HCT116 (cell line): ENCODE measurements at regions not wholly inside any gene's neighbourhood (a gene's known extent, or its start where the extent isn't known, plus 50 kb on each side); places are given as distances from the start of the nearest gene placed in this dataset.

Source experiments
- ATAC-seq: fragments of 200-7000 bp; cut with Tn5 transposase; 2 replicates; pipeline ENCODE4 v1.9.1; 2020; ENCODE audit warnings: mild to moderate bottlenecking, moderate library complexity
- BruUV-seq: library from RNA; stranded (reverse); fragments of 400-500 nt; replicated peaks from 2 replicates; lab custom pipeline; 2021; lab: Mats Ljungman, UMichigan
- CTCF ChIA-PET: fragments of 300-600 bp; sonication (Branson Sonifier 250); formaldehyde crosslinking; loops from one replicate; lab custom pipeline; 2021; ENCODE audit warnings: antibody characterized with exemption; lab: Charles Lee
- POLR2A ChIA-PET: fragments of 300-600, 350-600 bp; sonication (Branson Sonifier 250); formaldehyde crosslinking; loops from one replicate; lab custom pipeline; 2021; ENCODE audit warnings: antibody characterized with exemption; lab: Charles Lee
- RAD21 ChIA-PET, 2 experiments: fragments of 300-600 bp; sonication (Branson Sonifier 250); formaldehyde crosslinking; loops; one replicate each; lab custom pipeline; 2023; ENCODE audit warnings: low total read pairs in 2 of 2; ENCODE audit not compliant: uncharacterized antibody in 2 of 2, unreplicated experiment in 2 of 2, low non-redundant PET in 1 of 2; lab: Charles Lee
- DNase-seq: peaks from one replicate; pipeline ENCODE4 v3.0.0-alpha.2; 2010; ENCODE audit warnings: low read depth, low spot score
- H2AFZ ChIP-seq: fragments of 200-600 bp; shearing (Covaris generic), sonication (generic); 2 replicates; pipeline ENCODE4 v1.6.1; 2017; ENCODE audit warnings: low read depth, mixed run types, mixed read lengths, antibody characterized with exemption, low read length; ENCODE audit not compliant: poor library complexity, severe bottlenecking
- H3K27ac ChIP-seq: 2 replicates; pipeline ENCODE4 v1.5.1; 2012; ENCODE audit warnings: low read depth, low read length
- H3K27me3 ChIP-seq: fragments of 200-600 bp; sonication (generic); 2 replicates; pipeline ENCODE4 v1.6.1; 2016; ENCODE audit warnings: mixed run types, low read length, mixed read lengths; ENCODE audit not compliant: insufficient read depth
- H3K36me3 ChIP-seq, 2 experiments: fragments of 200-500 bp in 1 of 2; fragments of 200-600 bp in 1 of 2; sonication (Bioruptor generic) in 1 of 2; sonication (generic) in 1 of 2; 2 replicates each; pipeline versions ENCODE4 v1.5.1 to v1.6.1; 2014 to 2016; ENCODE audit warnings: low read length in 2 of 2, inconsistent platforms in 1 of 2, mixed read lengths in 1 of 2, mixed run types in 1 of 2; ENCODE audit not compliant: insufficient read depth in 2 of 2, control insufficient read depth in 1 of 2
- H3K4me1 ChIP-seq, 2 experiments: fragments of 200-600 bp in 1 of 2; sonication (generic) in 1 of 2; 2 replicates each; pipeline versions ENCODE4 v1.5.1 to v1.6.1; 2012 to 2017; ENCODE audit warnings: low read length in 2 of 2, inconsistent platforms in 1 of 2, mild to moderate bottlenecking in 1 of 2, mixed read lengths in 1 of 2, mixed run types in 1 of 2, moderate library complexity in 1 of 2; ENCODE audit not compliant: insufficient read depth in 2 of 2, control insufficient read depth in 1 of 2
- H3K4me2 ChIP-seq: fragments of 200-600 bp; sonication (generic); 2 replicates; pipeline ENCODE4 v1.6.1; 2017; ENCODE audit warnings: mixed run types, low read length, mixed read lengths
- H3K4me3 ChIP-seq, 2 experiments: fragments of 200-600 bp in 1 of 2; sonication (generic) in 1 of 2; replicated peaks in 1 of 2; 2 replicates each; pipeline ENCODE4 v1.5.1; 2011 to 2016; ENCODE audit warnings: low read length in 2 of 2, control low read depth in 1 of 2, low read depth in 1 of 2, mild to moderate bottlenecking in 1 of 2, mixed read lengths in 1 of 2, mixed run types in 1 of 2
- H3K79me2 ChIP-seq: fragments of 200-600 bp; sonication (generic); 2 replicates; pipeline ENCODE4 v1.6.1; 2017; ENCODE audit warnings: mild to moderate bottlenecking, mixed run types, low read length, moderate library complexity, mixed read lengths; ENCODE audit not compliant: insufficient read depth
- H3K9ac ChIP-seq: fragments of 200-600 bp; sonication (generic); 2 replicates; pipeline ENCODE4 v1.6.1; 2016; ENCODE audit warnings: low read length, mixed read lengths
- H3K9me2 ChIP-seq: fragments of 200-600 bp; sonication (generic), shearing (Covaris generic); 2 replicates; pipeline ENCODE4 v1.6.1; 2017; ENCODE audit warnings: mixed run types, mild to moderate bottlenecking, moderate library complexity; ENCODE audit not compliant: insufficient read depth
- H3K9me3 ChIP-seq, 2 experiments: fragments of 200-500 bp in 1 of 2; fragments of 200-600 bp in 1 of 2; sonication (Bioruptor generic) in 1 of 2; sonication (generic) in 1 of 2; 2 replicates each; pipeline ENCODE4 v1.6.1; 2014 to 2017; ENCODE audit warnings: low read length in 2 of 2, mixed read lengths in 2 of 2, inconsistent platforms in 1 of 2, low read depth in 1 of 2, mild to moderate bottlenecking in 1 of 2, mixed run types in 1 of 2, moderate library complexity in 1 of 2; ENCODE audit not compliant: control insufficient read depth in 1 of 2, insufficient read depth in 1 of 2
- H4K20me1 ChIP-seq: fragments of 200-600 bp; sonication (generic), shearing (Covaris generic); 2 replicates; pipeline ENCODE4 v1.6.1; 2017; ENCODE audit warnings: mixed run types, mild to moderate bottlenecking, moderate library complexity; ENCODE audit not compliant: insufficient read depth
- CBX3 ChIP-seq: IDR thresholded peaks from 2 replicates; pipeline ENCODE4 v1.6.1; 2012; ENCODE audit warnings: low read depth
- CEBPB ChIP-seq: IDR thresholded peaks from 2 replicates; pipeline ENCODE4 v1.6.1; 2012; ENCODE audit warnings: low read depth
- EGR1 ChIP-seq: IDR thresholded peaks from 2 replicates; pipeline ENCODE4 v1.6.1; 2012; ENCODE audit warnings: low read depth
- EZH2phosphoT487 ChIP-seq: fragments of 200-600 bp; IDR thresholded peaks from 2 replicates; pipeline ENCODE4 v1.6.1; 2018; ENCODE audit warnings: antibody characterized with exemption, borderline replicate concordance
- JUND ChIP-seq: IDR thresholded peaks from 2 replicates; pipeline ENCODE4 v1.6.1; 2012
- POLR2A ChIP-seq: IDR thresholded peaks from 2 replicates; pipeline ENCODE4 v1.7.0; 2011; ENCODE audit warnings: borderline replicate concordance; ENCODE audit not compliant: insufficient read depth, insufficient read length; ENCODE audit errors: extremely low read depth
- RAD21 ChIP-seq: IDR thresholded peaks from 2 replicates; pipeline ENCODE4 v1.6.1; 2012; ENCODE audit warnings: low read depth, mild to moderate bottlenecking
- SP1 ChIP-seq: IDR thresholded peaks from 2 replicates; pipeline ENCODE4 v1.6.1; 2012; ENCODE audit warnings: low read depth
- SRF ChIP-seq: IDR thresholded peaks from 2 replicates; pipeline ENCODE4 v1.6.1; 2012; ENCODE audit warnings: low read depth
- YY1 ChIP-seq: IDR thresholded peaks from 2 replicates; pipeline ENCODE4 v1.6.1; 2011; ENCODE audit warnings: low read length, low read depth, moderate library complexity, mild to moderate bottlenecking; ENCODE audit not compliant: insufficient replicate concordance; ENCODE audit errors: extremely low read depth
- ZFX ChIP-seq: fragments of 450-650 bp; IDR thresholded peaks from 2 replicates; pipeline ENCODE4 v1.6.1; 2017
- intact Hi-C: fragments of 100-400 bp; cut with micrococcal nuclease; formaldehyde crosslinking; loops from 2 replicates; pipeline ENCODE4 v1.10.0; 2022
- TF ChIP-seq, protein P1 (sequence below), 3 experiments: fragments of 200-600 bp in 1 of 3; sonication (generic) in 1 of 3; IDR thresholded peaks in 2 of 3; conservative IDR thresholded peaks in 1 of 3; 2 replicates each; pipeline ENCODE4 v1.5.1; 2012 to 2017; ENCODE audit warnings: low read depth in 2 of 3, low read length in 2 of 3, antibody characterized with exemption in 1 of 3, borderline replicate concordance in 1 of 3, control low read depth in 1 of 3, mild to moderate bottlenecking in 1 of 3, mixed read lengths in 1 of 3, mixed run types in 1 of 3, moderate library complexity in 1 of 3; ENCODE audit not compliant: insufficient read depth in 1 of 3
- TF ChIP-seq, protein P2 (sequence below): IDR thresholded peaks from 2 replicates; pipeline ENCODE4 v1.6.1; 2011; ENCODE audit warnings: mild to moderate bottlenecking, low read length, moderate library complexity; ENCODE audit not compliant: insufficient replicate concordance; ENCODE audit errors: extremely low read depth

DNA sequence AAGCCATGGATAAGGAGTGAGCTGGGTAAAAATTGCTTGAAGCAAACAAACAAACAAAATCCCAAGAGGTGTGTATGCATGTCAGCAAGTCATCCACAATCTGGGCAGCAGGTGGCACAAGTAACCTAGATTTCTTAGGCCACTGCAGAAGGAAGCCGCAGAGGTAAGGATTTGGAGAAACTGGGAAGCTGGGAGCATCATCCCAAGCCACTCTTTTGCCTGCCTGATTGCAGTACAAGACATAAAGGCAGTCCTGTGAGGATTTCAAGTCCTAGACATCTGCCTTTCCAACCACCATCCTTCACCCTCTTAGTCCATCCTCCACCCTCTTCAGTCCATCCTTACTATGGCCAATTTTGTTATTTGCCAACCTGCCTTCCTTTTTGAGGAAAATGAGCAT, 67.2 kb upstream of the BMAL1 start:
- H2AFZ ChIP-seq: peak overlapping the region; percentile 75
- H3K27me3 ChIP-seq: no peaks in the 10 kb centered on the region
- H3K27ac ChIP-seq: no peak overlapping the region
- no peaks in the 10 kb centered on the region for H3K36me3 ChIP-seq
- H3K9ac ChIP-seq: no peak overlapping the region
- BruUV-seq: no TSS peak
- H3K9me2 ChIP-seq: no peaks in the 10 kb centered on the region
- intact Hi-C loops: loop anchor here (1.0 kb wide), 5 partner anchors 29 to 256 kb away; no protein-coding TSS in a partner anchor
- ChIA-PET POLR2A (interaction anchor here (0.9 kb wide), 1 partner anchor 128 kb away, joined by 4 read pairs; no protein-coding TSS in a partner anchor), CTCF (interaction anchor here (0.7 to 4.6 kb wide), 24 partner anchors 19 to 939 kb away, joined by 3 to 70 read pairs (median 4); no protein-coding TSS in a partner anchor), RAD21 (interaction anchor here (0.6 to 1.5 kb wide), 15 partner anchors 18 to 247 kb away, joined by 3 to 13 read pairs (median 5); no protein-coding TSS in a partner anchor)
- H3K4me2 ChIP-seq: no peak overlapping the region
- H3K9me3 ChIP-seq: no peaks in the 10 kb centered on the region
- no peak for TF ChIP-seq SRF
- no peak for TF ChIP-seq ZFX
- TF ChIP-seq RAD21: peak; percentile 98
- TF ChIP-seq CBX3: peak; percentile 35; the same call in 1 of the 2 replicates
- TF ChIP-seq YY1: no peak
- no peak for TF ChIP-seq CEBPB
- TF ChIP-seq, protein P1, sequence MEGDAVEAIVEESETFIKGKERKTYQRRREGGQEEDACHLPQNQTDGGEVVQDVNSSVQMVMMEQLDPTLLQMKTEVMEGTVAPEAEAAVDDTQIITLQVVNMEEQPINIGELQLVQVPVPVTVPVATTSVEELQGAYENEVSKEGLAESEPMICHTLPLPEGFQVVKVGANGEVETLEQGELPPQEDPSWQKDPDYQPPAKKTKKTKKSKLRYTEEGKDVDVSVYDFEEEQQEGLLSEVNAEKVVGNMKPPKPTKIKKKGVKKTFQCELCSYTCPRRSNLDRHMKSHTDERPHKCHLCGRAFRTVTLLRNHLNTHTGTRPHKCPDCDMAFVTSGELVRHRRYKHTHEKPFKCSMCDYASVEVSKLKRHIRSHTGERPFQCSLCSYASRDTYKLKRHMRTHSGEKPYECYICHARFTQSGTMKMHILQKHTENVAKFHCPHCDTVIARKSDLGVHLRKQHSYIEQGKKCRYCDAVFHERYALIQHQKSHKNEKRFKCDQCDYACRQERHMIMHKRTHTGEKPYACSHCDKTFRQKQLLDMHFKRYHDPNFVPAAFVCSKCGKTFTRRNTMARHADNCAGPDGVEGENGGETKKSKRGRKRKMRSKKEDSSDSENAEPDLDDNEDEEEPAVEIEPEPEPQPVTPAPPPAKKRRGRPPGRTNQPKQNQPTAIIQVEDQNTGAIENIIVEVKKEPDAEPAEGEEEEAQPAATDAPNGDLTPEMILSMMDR (IDR thresholded peaks at IDR 0.05 in 2 of 3, conservative IDR thresholded peaks at IDR 0.05 in 1 of 3; ENCODE audit: borderline replicate concordance in 1 of 3, insufficient read depth in 1 of 3, low read depth in 2 of 3, low read length in 2 of 3): peak; percentile 74 to 94 (median 79)
- H3K4me1 ChIP-seq: peaks cover 15 to 59% of the 10 kb centered on the region in 2 experiments
- peak; percentile 76 for ATAC-seq
- peak; percentile 79 for DNase-seq
- H3K79me2 ChIP-seq: no peaks in the 10 kb centered on the region
- no peak overlapping the region for H3K4me3 ChIP-seq
- no peaks in the 10 kb centered on the region for H4K20me1 ChIP-seq

DNA sequence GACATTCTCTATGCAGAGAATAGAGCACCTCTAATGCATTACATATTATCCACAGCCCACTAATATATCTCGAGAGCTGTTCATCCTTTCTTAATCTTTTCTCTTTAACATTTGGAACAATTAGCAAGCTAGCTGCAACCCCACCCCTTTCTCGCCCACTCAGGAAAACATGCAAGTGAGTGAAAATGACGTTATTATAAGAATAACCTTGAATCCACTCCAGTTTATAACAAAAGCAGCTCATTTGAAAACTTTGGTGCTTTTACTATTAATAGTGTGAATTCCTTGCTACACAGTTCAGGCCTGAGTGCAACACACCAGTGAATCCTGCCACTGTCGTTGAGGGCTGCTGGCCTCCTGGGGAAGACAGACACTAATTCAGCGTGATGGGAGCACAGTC, 63.3 kb upstream of the BMAL1 start:
- intact Hi-C loops: no loop called here
- Histone ChIP-seq H3K4me3 (no peak overlapping the region), H3K9ac (no peak overlapping the region), H3K9me3 (no peaks in the 10 kb centered on the region), H3K79me2 (no peaks in the 10 kb centered on the region), H3K27me3 (no peaks in the 10 kb centered on the region), H3K36me3 (no peaks in the 10 kb centered on the region), H3K27ac (no peak overlapping the region), H3K4me1 (peaks cover 23 to 60% of the 10 kb centered on the region in 2 experiments), H2AFZ (no peak overlapping the region), H4K20me1 (no peaks in the 10 kb centered on the region), H3K4me2 (peak overlapping the region; percentile 87), H3K9me2 (no peaks in the 10 kb centered on the region)
- ChIA-PET CTCF (interaction anchor here (1.0 to 5.7 kb wide), 2 partner anchors 121 to 171 kb away, joined by 6 to 31 read pairs; no protein-coding TSS in a partner anchor), RAD21 (no interaction called here), POLR2A (interaction anchor here (1.4 kb wide), 1 partner anchor 125 kb away, joined by 3 read pairs; no protein-coding TSS in a partner anchor)
- no TSS peak for BruUV-seq
- ATAC-seq (no peak), DNase-seq (no peak)
- TF ChIP-seq, protein P2, sequence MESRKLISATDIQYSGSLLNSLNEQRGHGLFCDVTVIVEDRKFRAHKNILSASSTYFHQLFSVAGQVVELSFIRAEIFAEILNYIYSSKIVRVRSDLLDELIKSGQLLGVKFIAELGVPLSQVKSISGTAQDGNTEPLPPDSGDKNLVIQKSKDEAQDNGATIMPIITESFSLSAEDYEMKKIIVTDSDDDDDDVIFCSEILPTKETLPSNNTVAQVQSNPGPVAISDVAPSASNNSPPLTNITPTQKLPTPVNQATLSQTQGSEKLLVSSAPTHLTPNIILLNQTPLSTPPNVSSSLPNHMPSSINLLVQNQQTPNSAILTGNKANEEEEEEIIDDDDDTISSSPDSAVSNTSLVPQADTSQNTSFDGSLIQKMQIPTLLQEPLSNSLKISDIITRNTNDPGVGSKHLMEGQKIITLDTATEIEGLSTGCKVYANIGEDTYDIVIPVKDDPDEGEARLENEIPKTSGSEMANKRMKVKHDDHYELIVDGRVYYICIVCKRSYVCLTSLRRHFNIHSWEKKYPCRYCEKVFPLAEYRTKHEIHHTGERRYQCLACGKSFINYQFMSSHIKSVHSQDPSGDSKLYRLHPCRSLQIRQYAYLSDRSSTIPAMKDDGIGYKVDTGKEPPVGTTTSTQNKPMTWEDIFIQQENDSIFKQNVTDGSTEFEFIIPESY: no peak
- no peak for TF ChIP-seq RAD21
- no peak for TF ChIP-seq JUND
- TF ChIP-seq, protein P1 (IDR thresholded peaks at IDR 0.05 in 2 of 3, conservative IDR thresholded peaks at IDR 0.05 in 1 of 3; ENCODE audit: borderline replicate concordance in 1 of 3, insufficient read depth in 1 of 3, low read depth in 2 of 3, low read length in 2 of 3): no peak
- TF ChIP-seq EGR1: no peak
- TF ChIP-seq ZFX: no peak
- no peak for TF ChIP-seq SP1
- no peak for TF ChIP-seq POLR2A
- no peak for TF ChIP-seq EZH2phosphoT487
- no peak for TF ChIP-seq CBX3
